Gastrocnemius medialis (tissue), 4 donors: ENCODE measurements at regions not wholly inside any gene's neighbourhood (a gene's known extent, or its start where the extent isn't known, plus 50 kb on each side); places are given as distances from the start of the nearest gene placed in this dataset.

Experiments used
- ATAC-seq, 2 donors: fragments of 150-250 bp; one replicate each; pipeline ENCODE4 v1.9.1; 2016
- DNase-seq, 2 donors: peaks; one replicate each; pipeline ENCODE4 v3.0.0-alpha.2; 2019
- H3K27ac ChIP-seq, 4 donors: fragments of 200-600 bp; sonication (generic); 1 replicate in 1 of 4; 2 replicates in 3 of 4; pipeline ENCODE4 v1.5.1; 2016 to 2018; ENCODE audit warnings: mild to moderate bottlenecking in 2 of 4, moderate library complexity in 1 of 4
- H3K27me3 ChIP-seq, 3 donors: fragments of 200-600 bp; sonication (generic) in 2 of 3; 1 replicate in 1 of 3; 2 replicates in 2 of 3; pipeline versions ENCODE4 v1.5.1 to v1.6.0; 2016 to 2019; ENCODE audit warnings: mild to moderate bottlenecking in 1 of 3, moderate library complexity in 1 of 3
- H3K36me3 ChIP-seq, 2 donors: fragments of 200-600 bp; sonication (generic) in 1 of 2; one replicate each; pipeline ENCODE4 v1.5.1; 2017 to 2018
- H3K4me1 ChIP-seq, 2 donors: fragments of 200-600 bp; sonication (generic) in 1 of 2; one replicate each; pipeline ENCODE4 v1.5.1; 2016 to 2017; ENCODE audit warnings: mild to moderate bottlenecking in 2 of 2
- H3K4me3 ChIP-seq, 4 donors: fragments of 200-600 bp; sonication (generic) in 3 of 4; 1 replicate in 1 of 4; 2 replicates in 3 of 4; pipeline ENCODE4 v1.5.1; 2016 to 2019; ENCODE audit warnings: mild to moderate bottlenecking in 2 of 4
- H3K9me3 ChIP-seq, 3 donors: fragments of 200-600 bp; sonication (generic) in 2 of 3; 1 replicate in 1 of 3; 2 replicates in 2 of 3; pipeline ENCODE4 v1.5.1; 2016 to 2019
- CTCF ChIP-seq, 5 experiments: fragments of 450-650 bp in 3 of 5; fragments of 200-600 bp in 2 of 5; sonication (generic) in 2 of 5; IDR thresholded peaks in 4 of 5; conservative IDR thresholded peaks in 1 of 5; 1 replicate in 4 of 5; 2 replicates in 1 of 5; pipeline ENCODE4 v1.5.1; 2016 to 2019; ENCODE audit warnings: antibody characterized with exemption in 5 of 5, mild to moderate bottlenecking in 3 of 5, moderate library complexity in 3 of 5
- POLR2A ChIP-seq, 2 donors: fragments of 450-650 bp; IDR thresholded peaks; one replicate each; pipeline ENCODE4 v1.6.1; 2017; ENCODE audit warnings: antibody characterized with exemption in 2 of 2, mild to moderate bottlenecking in 2 of 2, moderate library complexity in 2 of 2
- in situ Hi-C, 4 donors: fragments of 200-750 bp; cut with MboI; loops; one replicate each; pipeline versions ENCODE4 v1.15.0 to v1.8.0; 2017; ENCODE audit warnings: low sequenced_read_pairs in 4 of 4
- intact Hi-C: fragments of 100-400 bp; cut with DNase I; formaldehyde crosslinking; loops from one replicate; pipeline ENCODE4 v1.15.1; 2023; ENCODE audit warnings: low total_unique reads

GRCh38 chr6:84854811-84855400 lies 90.5 kb upstream of the TBX18 start:
- H3K9me3 ChIP-seq = no peaks in the 10 kb centered on the region
- intact Hi-C loops = no loop called here
- DNase-seq = no peak
- no peak overlapping the region for H3K27ac ChIP-seq
- no peaks in the 10 kb centered on the region for H3K4me1 ChIP-seq
- H3K36me3 ChIP-seq = no peaks in the 10 kb centered on the region
- H3K27me3 ChIP-seq = no peaks in the 10 kb centered on the region
- no peak for TF ChIP-seq POLR2A (IDR thresholded peaks at IDR 0.05)
- TF ChIP-seq CTCF (IDR thresholded peaks at IDR 0.05 in 4 of 5, conservative IDR thresholded peaks at IDR 0.05 in 1 of 5) = no peak
- ATAC-seq = no peak
- no peak overlapping the region for H3K4me3 ChIP-seq
- in situ Hi-C loops = no loop called here

- ATAC-seq (no peak), DNase-seq (no peak)
- TF ChIP-seq CTCF (IDR thresholded peaks at IDR 0.05 in 4 of 5, conservative IDR thresholded peaks at IDR 0.05 in 1 of 5) (no peak), POLR2A (IDR thresholded peaks at IDR 0.05) (no peak)
- in situ Hi-C loops = no loop called here
- Histone ChIP-seq H3K27ac (no peak overlapping the region), H3K4me1 (no peaks in the 10 kb centered on the region), H3K4me3 (no peak overlapping the region), H3K27me3 (no peaks in the 10 kb centered on the region), H3K9me3 (no peaks in the 10 kb centered on the region), H3K36me3 (no peaks in the 10 kb centered on the region)
- intact Hi-C loops = no loop called here
Measured at GRCh38 chr6:84853901-84854300, 89.5 kb upstream of the TBX18 start.

- intact Hi-C loops = no loop called here
- no peaks in the 10 kb centered on the region for H3K4me1 ChIP-seq
- DNase-seq = no peak
- TF ChIP-seq CTCF (IDR thresholded peaks at IDR 0.05 in 4 of 5, conservative IDR thresholded peaks at IDR 0.05 in 1 of 5) (no peak), POLR2A (IDR thresholded peaks at IDR 0.05) (no peak)
- no peaks in the 10 kb centered on the region for H3K36me3 ChIP-seq
- no peaks in the 10 kb centered on the region for H3K27me3 ChIP-seq
- no peaks in the 10 kb centered on the region for H3K9me3 ChIP-seq
- in situ Hi-C loops = no loop called here
- no peak overlapping the region for H3K4me3 ChIP-seq
- no peak for ATAC-seq
- no peak overlapping the region for H3K27ac ChIP-seq
Measured at GRCh38 chr6:84848960-84849359, 84.6 kb upstream of the TBX18 start.

- H3K27me3 ChIP-seq = no peaks in the 10 kb centered on the region
- no peaks in the 10 kb centered on the region for H3K4me1 ChIP-seq
- H3K4me3 ChIP-seq = no peak overlapping the region
- no peaks in the 10 kb centered on the region for H3K9me3 ChIP-seq
- intact Hi-C loops = no loop called here
- no peak for ATAC-seq
- H3K36me3 ChIP-seq = no peaks in the 10 kb centered on the region
- no peak overlapping the region for H3K27ac ChIP-seq
- in situ Hi-C loops = no loop called here
- DNase-seq = no peak
- no peak for TF ChIP-seq POLR2A (IDR thresholded peaks at IDR 0.05)
- TF ChIP-seq CTCF (IDR thresholded peaks at IDR 0.05 in 4 of 5, conservative IDR thresholded peaks at IDR 0.05 in 1 of 5) = no peak
Measured at GRCh38 chr6:84847390-84848160, 83.2 kb upstream of the TBX18 start.
